Uterus (tissue), 3 donors: ENCODE measurements at regions not wholly inside any gene's neighbourhood (a gene's known extent, or its start where the extent isn't known, plus 50 kb on each side); places are given as distances from the start of the nearest gene placed in this dataset.

Source experiments
- DNase-seq, 2 donors: peaks; one replicate each; pipeline ENCODE4 v3.0.0-alpha.2; 2019 to 2020
- H3K27ac ChIP-seq, 2 donors: fragments of 200-600 bp; sonication (generic); 1 replicate in 1 of 2; 2 replicates in 1 of 2; pipeline ENCODE4 v1.5.1; 2016 to 2018
- H3K27me3 ChIP-seq, 2 donors: fragments of 200-600 bp; sonication (generic); one replicate each; pipeline ENCODE4 v1.5.1; 2018 to 2019; ENCODE audit warnings: control low read depth in 1 of 2
- H3K36me3 ChIP-seq, 2 donors: fragments of 200-600 bp; sonication (generic); one replicate each; pipeline ENCODE4 v1.5.1; 2019; ENCODE audit warnings: control low read depth in 1 of 2
- H3K4me1 ChIP-seq, 2 donors: fragments of 200-600 bp; sonication (generic); one replicate each; pipeline ENCODE4 v1.5.1; 2018 to 2019; ENCODE audit warnings: control low read depth in 1 of 2
- H3K4me3 ChIP-seq, 2 donors: fragments of 200-600 bp; sonication (generic); 1 replicate in 1 of 2; 2 replicates in 1 of 2; pipeline ENCODE4 v1.5.1; 2018 to 2019; ENCODE audit warnings: mild to moderate bottlenecking in 1 of 2
- H3K9me3 ChIP-seq, 2 donors: fragments of 200-600 bp; sonication (generic); one replicate each; pipeline ENCODE4 v1.5.1; 2019; ENCODE audit warnings: control low read depth in 1 of 2
- CTCF ChIP-seq, 4 experiments: fragments of 200-600 bp in 2 of 4; fragments of 450-650 bp in 2 of 4; sonication (generic) in 2 of 4; IDR thresholded peaks; one replicate each; pipeline ENCODE4 v1.5.1; 2016 to 2019; ENCODE audit warnings: antibody characterized with exemption in 4 of 4, mild to moderate bottlenecking in 2 of 4, moderate library complexity in 1 of 4
- POLR2A ChIP-seq, 2 donors: fragments of 450-650 bp; IDR thresholded peaks; one replicate each; pipeline ENCODE4 v1.6.1; 2016; ENCODE audit warnings: antibody characterized with exemption in 2 of 2, mild to moderate bottlenecking in 1 of 2, moderate library complexity in 1 of 2
- intact Hi-C: fragments of 100-400 bp; cut with DNase I; formaldehyde crosslinking; loops from one replicate; pipeline ENCODE4 v1.15.1; 2023; ENCODE audit warnings: low total_unique reads
- donor health status: DM: yes; HTN: yes; CAD: no.

- no peaks in the 10 kb centered on the region for H3K27me3 ChIP-seq
- no peak for TF ChIP-seq CTCF (IDR thresholded peaks at IDR 0.05)
- no peak for TF ChIP-seq POLR2A (IDR thresholded peaks at IDR 0.05)
Measured at GRCh38 chr14:97107080-97107479, 309.9 kb downstream of the VRK1 start.

GRCh38 chr14:97107760-97108159, 310.6 kb downstream of the VRK1 start:
- TF ChIP-seq CTCF (IDR thresholded peaks at IDR 0.05) (no peak), POLR2A (IDR thresholded peaks at IDR 0.05) (no peak)
- no peak for DNase-seq
- no peak overlapping the region for H3K27ac ChIP-seq
- intact Hi-C loops: no loop called here
- H3K36me3 ChIP-seq: no peaks in the 10 kb centered on the region
- H3K9me3 ChIP-seq: no peaks in the 10 kb centered on the region
- H3K4me3 ChIP-seq: no peak overlapping the region
- H3K27me3 ChIP-seq: no peaks in the 10 kb centered on the region
- no peaks in the 10 kb centered on the region for H3K4me1 ChIP-seq

More at GRCh38 chr14:97107080-97107479, 309.9 kb downstream of the VRK1 start:
- Histone ChIP-seq H3K36me3 (no peaks in the 10 kb centered on the region), H3K27ac (no peak overlapping the region), H3K4me3 (no peak overlapping the region), H3K4me1 (no peaks in the 10 kb centered on the region), H3K9me3 (no peaks in the 10 kb centered on the region)
- no peak for DNase-seq
- intact Hi-C loops: no loop called here

- no peaks in the 10 kb centered on the region for H3K27me3 ChIP-seq
- H3K36me3 ChIP-seq: no peaks in the 10 kb centered on the region
- no peaks in the 10 kb centered on the region for H3K9me3 ChIP-seq
- TF ChIP-seq POLR2A (IDR thresholded peaks at IDR 0.05): no peak
- no peak for TF ChIP-seq CTCF (IDR thresholded peaks at IDR 0.05)
- no peak overlapping the region for H3K4me3 ChIP-seq
- intact Hi-C loops: no loop called here
- no peak for DNase-seq
- H3K4me1 ChIP-seq: no peaks in the 10 kb centered on the region
- no peak overlapping the region for H3K27ac ChIP-seq
Measured at GRCh38 chr14:97109234-97109633, 312.1 kb downstream of the VRK1 start.

- no peak overlapping the region for H3K4me3 ChIP-seq
- DNase-seq: no peak
- intact Hi-C loops: no loop called here
- no peaks in the 10 kb centered on the region for H3K4me1 ChIP-seq
- H3K9me3 ChIP-seq: no peaks in the 10 kb centered on the region
- no peaks in the 10 kb centered on the region for H3K27me3 ChIP-seq
- no peak overlapping the region for H3K27ac ChIP-seq
- no peaks in the 10 kb centered on the region for H3K36me3 ChIP-seq
- TF ChIP-seq POLR2A (IDR thresholded peaks at IDR 0.05) (no peak), CTCF (IDR thresholded peaks at IDR 0.05) (no peak)
Measured at GRCh38 chr14:97113339-97113738, 316.2 kb downstream of the VRK1 start.

- Histone ChIP-seq H3K9me3 (no peaks in the 10 kb centered on the region), H3K27ac (no peak overlapping the region), H3K27me3 (no peaks in the 10 kb centered on the region), H3K36me3 (no peaks in the 10 kb centered on the region), H3K4me1 (no peaks in the 10 kb centered on the region), H3K4me3 (no peak overlapping the region)
- DNase-seq: no peak
- intact Hi-C loops: no loop called here
- no peak for TF ChIP-seq POLR2A (IDR thresholded peaks at IDR 0.05)
- TF ChIP-seq CTCF (IDR thresholded peaks at IDR 0.05): no peak
Measured at GRCh38 chr14:97116546-97116945, 319.4 kb downstream of the VRK1 start.
